ENCODE measurements at regions not wholly inside any gene's neighbourhood (a gene's known extent, or its start where the extent isn't known, plus 50 kb on each side); places are given as distances from the start of the nearest gene placed in this dataset.

DNA sequence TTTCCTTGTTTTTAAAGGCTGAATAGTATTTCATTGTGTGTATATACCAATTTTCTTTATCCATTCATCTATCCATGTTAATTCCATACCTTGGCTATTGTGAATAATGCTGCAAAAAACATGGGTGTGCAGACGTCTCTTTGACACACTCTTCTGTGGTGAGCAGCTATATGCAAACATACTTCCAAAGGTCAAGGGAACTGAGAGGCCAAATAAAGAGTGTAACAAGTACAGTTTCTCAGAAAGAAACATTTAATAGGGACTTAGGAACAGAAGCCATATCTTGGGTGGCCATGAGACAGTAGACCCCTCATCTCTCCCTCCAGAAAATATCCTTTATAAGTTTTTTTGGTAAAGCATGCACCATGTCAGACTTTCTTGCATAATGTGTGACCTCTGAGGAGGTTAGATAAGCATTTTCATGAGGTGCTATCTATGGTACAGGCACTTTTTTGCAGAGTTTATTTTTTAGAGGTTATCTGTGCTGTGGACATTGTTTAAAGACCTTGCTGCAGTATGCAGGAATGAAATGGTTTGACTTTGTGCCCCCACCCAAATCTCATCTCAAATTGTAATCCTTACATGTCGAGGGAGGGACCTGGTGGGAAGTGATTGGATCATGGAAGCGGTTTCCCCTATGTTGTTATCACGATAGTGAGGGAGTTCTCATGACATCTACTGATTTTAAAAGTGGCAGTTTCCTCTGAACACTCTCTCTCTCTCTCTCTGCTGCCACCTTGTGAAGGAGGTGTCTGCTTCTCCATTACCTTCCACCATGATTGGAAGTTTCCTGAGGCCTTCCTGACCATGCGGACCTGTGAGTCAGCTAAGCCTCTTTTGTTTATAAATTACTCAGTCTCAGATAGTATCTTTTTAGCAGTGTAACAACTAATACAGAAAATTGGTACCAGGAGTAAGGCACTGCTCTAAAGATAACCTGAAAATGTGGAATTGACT, 1202.3 kb downstream of the GALC start:
- H3K4me3 ChIP-seq (ENCODE audit: low read depth in 1 of 3, low read length in 3 of 3), result no peak overlapping the region
- H3K27me3 ChIP-seq (ENCODE audit: control insufficient read depth in 4 of 4, insufficient read depth in 4 of 4, low read length in 3 of 4), result no peaks in the 10 kb centered on the region
- no peak overlapping the region for H3K9ac ChIP-seq (ENCODE audit: low read depth in 1 of 2, low read length in 2 of 2)
- 70% methylated on average over 5 of the region's 5 CpGs for WGBS
- H3K4me1 ChIP-seq (ENCODE audit: control insufficient read depth in 4 of 4, insufficient read depth in 4 of 4, low read length in 3 of 4), result peaks cover 0 to 5% (median 0%) of the 10 kb centered on the region in 4 donors
- H3K9me3 ChIP-seq (ENCODE audit: control insufficient read depth in 4 of 4, low read length in 3 of 4), result no peaks in the 10 kb centered on the region
- TF ChIP-seq, protein P1, sequence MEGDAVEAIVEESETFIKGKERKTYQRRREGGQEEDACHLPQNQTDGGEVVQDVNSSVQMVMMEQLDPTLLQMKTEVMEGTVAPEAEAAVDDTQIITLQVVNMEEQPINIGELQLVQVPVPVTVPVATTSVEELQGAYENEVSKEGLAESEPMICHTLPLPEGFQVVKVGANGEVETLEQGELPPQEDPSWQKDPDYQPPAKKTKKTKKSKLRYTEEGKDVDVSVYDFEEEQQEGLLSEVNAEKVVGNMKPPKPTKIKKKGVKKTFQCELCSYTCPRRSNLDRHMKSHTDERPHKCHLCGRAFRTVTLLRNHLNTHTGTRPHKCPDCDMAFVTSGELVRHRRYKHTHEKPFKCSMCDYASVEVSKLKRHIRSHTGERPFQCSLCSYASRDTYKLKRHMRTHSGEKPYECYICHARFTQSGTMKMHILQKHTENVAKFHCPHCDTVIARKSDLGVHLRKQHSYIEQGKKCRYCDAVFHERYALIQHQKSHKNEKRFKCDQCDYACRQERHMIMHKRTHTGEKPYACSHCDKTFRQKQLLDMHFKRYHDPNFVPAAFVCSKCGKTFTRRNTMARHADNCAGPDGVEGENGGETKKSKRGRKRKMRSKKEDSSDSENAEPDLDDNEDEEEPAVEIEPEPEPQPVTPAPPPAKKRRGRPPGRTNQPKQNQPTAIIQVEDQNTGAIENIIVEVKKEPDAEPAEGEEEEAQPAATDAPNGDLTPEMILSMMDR (IDR thresholded peaks at IDR 0.05; ENCODE audit: low read depth, low read length, missing input control), result peak; percentile 29
- TF ChIP-seq NR2F2 (IDR thresholded peaks at IDR 0.05), result no peak
- peak; percentile 57 to 69 for TF ChIP-seq RAD21 (IDR thresholded peaks at IDR 0.05)
- DNase-seq (ENCODE audit: low spot score), result no peak
- no peaks in the 10 kb centered on the region for H3K36me3 ChIP-seq (ENCODE audit: control insufficient read depth in 4 of 4, insufficient read depth in 3 of 4, low read depth in 1 of 4, low read length in 3 of 4)
- no peak overlapping the region for H3K27ac ChIP-seq (ENCODE audit: low read depth in 1 of 2, low read length in 2 of 2)

GRCh38 chr14:86788224-86788623, 1204.8 kb downstream of the GALC start:
- no peaks in the 10 kb centered on the region for H3K9me3 ChIP-seq (ENCODE audit: control insufficient read depth in 4 of 4, low read length in 3 of 4)
- H3K4me1 ChIP-seq (ENCODE audit: control insufficient read depth in 4 of 4, insufficient read depth in 4 of 4, low read length in 3 of 4), result peaks cover 0 to 5% (median 0%) of the 10 kb centered on the region in 4 donors
- H3K4me3 ChIP-seq (ENCODE audit: low read depth in 1 of 3, low read length in 3 of 3), result no peak overlapping the region
- H3K9ac ChIP-seq (ENCODE audit: low read depth in 1 of 2, low read length in 2 of 2), result no peak overlapping the region
- no peak overlapping the region for H3K27ac ChIP-seq (ENCODE audit: low read depth in 1 of 2, low read length in 2 of 2)
- TF ChIP-seq RXRA (IDR thresholded peaks at IDR 0.05), result no peak
- no peak for TF ChIP-seq SP1 (IDR thresholded peaks at IDR 0.05)
- no peak for TF ChIP-seq HNF4G (IDR thresholded peaks at IDR 0.05)
- no peak for TF ChIP-seq TAF1 (conservative IDR thresholded peaks at IDR 0.05)
- TF ChIP-seq, protein P2, sequence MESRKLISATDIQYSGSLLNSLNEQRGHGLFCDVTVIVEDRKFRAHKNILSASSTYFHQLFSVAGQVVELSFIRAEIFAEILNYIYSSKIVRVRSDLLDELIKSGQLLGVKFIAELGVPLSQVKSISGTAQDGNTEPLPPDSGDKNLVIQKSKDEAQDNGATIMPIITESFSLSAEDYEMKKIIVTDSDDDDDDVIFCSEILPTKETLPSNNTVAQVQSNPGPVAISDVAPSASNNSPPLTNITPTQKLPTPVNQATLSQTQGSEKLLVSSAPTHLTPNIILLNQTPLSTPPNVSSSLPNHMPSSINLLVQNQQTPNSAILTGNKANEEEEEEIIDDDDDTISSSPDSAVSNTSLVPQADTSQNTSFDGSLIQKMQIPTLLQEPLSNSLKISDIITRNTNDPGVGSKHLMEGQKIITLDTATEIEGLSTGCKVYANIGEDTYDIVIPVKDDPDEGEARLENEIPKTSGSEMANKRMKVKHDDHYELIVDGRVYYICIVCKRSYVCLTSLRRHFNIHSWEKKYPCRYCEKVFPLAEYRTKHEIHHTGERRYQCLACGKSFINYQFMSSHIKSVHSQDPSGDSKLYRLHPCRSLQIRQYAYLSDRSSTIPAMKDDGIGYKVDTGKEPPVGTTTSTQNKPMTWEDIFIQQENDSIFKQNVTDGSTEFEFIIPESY (IDR thresholded peaks at IDR 0.05), result no peak
- no peak for TF ChIP-seq NR2F2 (IDR thresholded peaks at IDR 0.05)
- no peak for TF ChIP-seq RAD21 (IDR thresholded peaks at IDR 0.05)
- no peak for TF ChIP-seq HNF4A (conservative IDR thresholded peaks at IDR 0.05)
- no peak for TF ChIP-seq EGR1 (IDR thresholded peaks at IDR 0.05; ENCODE audit: low read depth in 2 of 2)
- no peak for TF ChIP-seq MAX (IDR thresholded peaks at IDR 0.05)
- TF ChIP-seq YY1 (IDR thresholded peaks at IDR 0.05), result no peak
- TF ChIP-seq, protein P1 (IDR thresholded peaks at IDR 0.05; ENCODE audit: low read depth, low read length, missing input control), result no peak
- TF ChIP-seq FOXA1 (IDR thresholded peaks at IDR 0.05), result no peak
- TF ChIP-seq, protein P3, sequence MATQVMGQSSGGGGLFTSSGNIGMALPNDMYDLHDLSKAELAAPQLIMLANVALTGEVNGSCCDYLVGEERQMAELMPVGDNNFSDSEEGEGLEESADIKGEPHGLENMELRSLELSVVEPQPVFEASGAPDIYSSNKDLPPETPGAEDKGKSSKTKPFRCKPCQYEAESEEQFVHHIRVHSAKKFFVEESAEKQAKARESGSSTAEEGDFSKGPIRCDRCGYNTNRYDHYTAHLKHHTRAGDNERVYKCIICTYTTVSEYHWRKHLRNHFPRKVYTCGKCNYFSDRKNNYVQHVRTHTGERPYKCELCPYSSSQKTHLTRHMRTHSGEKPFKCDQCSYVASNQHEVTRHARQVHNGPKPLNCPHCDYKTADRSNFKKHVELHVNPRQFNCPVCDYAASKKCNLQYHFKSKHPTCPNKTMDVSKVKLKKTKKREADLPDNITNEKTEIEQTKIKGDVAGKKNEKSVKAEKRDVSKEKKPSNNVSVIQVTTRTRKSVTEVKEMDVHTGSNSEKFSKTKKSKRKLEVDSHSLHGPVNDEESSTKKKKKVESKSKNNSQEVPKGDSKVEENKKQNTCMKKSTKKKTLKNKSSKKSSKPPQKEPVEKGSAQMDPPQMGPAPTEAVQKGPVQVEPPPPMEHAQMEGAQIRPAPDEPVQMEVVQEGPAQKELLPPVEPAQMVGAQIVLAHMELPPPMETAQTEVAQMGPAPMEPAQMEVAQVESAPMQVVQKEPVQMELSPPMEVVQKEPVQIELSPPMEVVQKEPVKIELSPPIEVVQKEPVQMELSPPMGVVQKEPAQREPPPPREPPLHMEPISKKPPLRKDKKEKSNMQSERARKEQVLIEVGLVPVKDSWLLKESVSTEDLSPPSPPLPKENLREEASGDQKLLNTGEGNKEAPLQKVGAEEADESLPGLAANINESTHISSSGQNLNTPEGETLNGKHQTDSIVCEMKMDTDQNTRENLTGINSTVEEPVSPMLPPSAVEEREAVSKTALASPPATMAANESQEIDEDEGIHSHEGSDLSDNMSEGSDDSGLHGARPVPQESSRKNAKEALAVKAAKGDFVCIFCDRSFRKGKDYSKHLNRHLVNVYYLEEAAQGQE (IDR thresholded peaks at IDR 0.05), result no peak
- TF ChIP-seq, protein P4, sequence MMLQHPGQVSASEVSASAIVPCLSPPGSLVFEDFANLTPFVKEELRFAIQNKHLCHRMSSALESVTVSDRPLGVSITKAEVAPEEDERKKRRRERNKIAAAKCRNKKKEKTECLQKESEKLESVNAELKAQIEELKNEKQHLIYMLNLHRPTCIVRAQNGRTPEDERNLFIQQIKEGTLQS (IDR thresholded peaks at IDR 0.05), result no peak
- no peak for TF ChIP-seq JUND (IDR thresholded peaks at IDR 0.05)
- TF ChIP-seq GABPA (IDR thresholded peaks at IDR 0.05 in 1 of 2, conservative IDR thresholded peaks at IDR 0.05 in 1 of 2), result no peak
- no peak for TF ChIP-seq FOXA2 (IDR thresholded peaks at IDR 0.05)
- H3K36me3 ChIP-seq (ENCODE audit: control insufficient read depth in 4 of 4, insufficient read depth in 3 of 4, low read depth in 1 of 4, low read length in 3 of 4), result no peaks in the 10 kb centered on the region
- 89% methylated on average over 1 of the region's 1 CpG for WGBS
- DNase-seq (ENCODE audit: low spot score), result no peak
- H3K27me3 ChIP-seq (ENCODE audit: control insufficient read depth in 4 of 4, insufficient read depth in 4 of 4, low read length in 3 of 4), result no peaks in the 10 kb centered on the region
